GM12873 (cell line): ENCODE measurements at regions not wholly inside any gene's neighbourhood (a gene's known extent, or its start where the extent isn't known, plus 50 kb on each side); places are given as distances from the start of the nearest gene placed in this dataset.

Experiments used
- TF ChIP-seq, protein P1 (sequence below): IDR thresholded peaks from 2 replicates; pipeline ENCODE4 v1.5.1; 2012; ENCODE audit warnings: low read depth, mild to moderate bottlenecking, moderate library complexity, low read length, control low read depth; ENCODE audit not compliant: insufficient read depth; ENCODE audit errors: missing control alignments

DNA sequence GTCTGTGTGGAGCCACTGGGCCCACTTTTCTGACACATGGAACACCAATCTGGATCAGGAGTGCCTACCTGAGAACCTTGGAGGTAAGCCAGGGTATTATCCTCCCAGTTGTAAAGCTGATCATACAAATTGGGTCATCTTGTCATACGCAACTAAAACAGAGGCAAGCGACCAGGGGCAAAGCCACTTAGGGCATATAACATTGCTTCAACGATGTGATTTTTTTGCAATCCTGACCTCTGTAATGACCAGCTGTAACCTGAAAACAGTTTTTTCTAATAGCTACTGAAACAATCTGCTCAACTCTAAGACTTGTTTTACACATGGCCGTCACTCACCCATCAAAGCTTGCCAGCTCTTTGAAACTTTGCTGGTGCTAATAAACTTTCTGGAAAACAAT lies 261.5 kb upstream of the AGTR2 start:
- TF ChIP-seq, protein P1, sequence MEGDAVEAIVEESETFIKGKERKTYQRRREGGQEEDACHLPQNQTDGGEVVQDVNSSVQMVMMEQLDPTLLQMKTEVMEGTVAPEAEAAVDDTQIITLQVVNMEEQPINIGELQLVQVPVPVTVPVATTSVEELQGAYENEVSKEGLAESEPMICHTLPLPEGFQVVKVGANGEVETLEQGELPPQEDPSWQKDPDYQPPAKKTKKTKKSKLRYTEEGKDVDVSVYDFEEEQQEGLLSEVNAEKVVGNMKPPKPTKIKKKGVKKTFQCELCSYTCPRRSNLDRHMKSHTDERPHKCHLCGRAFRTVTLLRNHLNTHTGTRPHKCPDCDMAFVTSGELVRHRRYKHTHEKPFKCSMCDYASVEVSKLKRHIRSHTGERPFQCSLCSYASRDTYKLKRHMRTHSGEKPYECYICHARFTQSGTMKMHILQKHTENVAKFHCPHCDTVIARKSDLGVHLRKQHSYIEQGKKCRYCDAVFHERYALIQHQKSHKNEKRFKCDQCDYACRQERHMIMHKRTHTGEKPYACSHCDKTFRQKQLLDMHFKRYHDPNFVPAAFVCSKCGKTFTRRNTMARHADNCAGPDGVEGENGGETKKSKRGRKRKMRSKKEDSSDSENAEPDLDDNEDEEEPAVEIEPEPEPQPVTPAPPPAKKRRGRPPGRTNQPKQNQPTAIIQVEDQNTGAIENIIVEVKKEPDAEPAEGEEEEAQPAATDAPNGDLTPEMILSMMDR = no peak

DNA sequence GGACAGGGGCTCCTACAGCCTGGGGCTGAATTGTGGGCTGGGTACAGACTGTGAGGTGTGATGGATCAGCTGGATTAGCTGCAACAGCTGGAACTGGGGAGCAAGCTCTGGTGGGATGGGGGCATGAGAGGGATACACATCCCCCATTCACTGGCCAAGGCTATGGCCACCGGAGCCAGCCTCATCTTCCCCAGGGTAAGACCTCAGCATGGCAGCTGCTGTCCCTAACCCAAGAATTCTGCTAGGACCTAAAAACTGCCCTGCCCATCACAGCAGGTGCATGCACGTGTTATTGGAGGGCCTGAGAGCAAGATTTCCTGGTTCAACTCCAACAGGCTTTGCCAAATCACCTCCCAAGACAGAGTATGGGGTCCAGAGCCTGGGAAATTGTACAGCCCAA lies 258.6 kb upstream of the AGTR2 start:
- TF ChIP-seq, protein P1 = no peak

DNA sequence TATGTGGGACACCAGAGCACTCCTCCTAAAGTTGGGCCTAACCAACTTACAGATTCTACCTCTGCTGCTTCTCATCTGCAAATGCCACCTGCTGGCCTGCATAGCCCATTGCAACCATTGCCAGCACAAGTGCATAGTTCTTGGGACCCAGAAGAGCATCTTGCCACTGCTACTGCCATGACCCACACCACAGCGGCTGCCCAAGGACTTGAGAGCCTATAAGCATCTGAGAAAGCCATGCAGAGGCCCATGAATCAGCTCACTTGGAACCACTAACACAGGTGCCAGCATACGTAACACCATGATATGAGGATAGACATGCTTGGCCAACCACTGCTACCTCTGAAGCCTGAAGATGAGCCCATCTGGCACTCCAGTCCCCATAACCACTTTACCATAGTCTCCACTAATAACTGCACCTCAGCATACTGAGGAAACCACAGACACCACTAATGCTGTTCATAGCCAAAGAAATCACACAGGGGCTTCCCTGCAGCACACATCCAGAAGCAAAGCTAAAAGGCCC lies 258.1 kb upstream of the AGTR2 start:
- TF ChIP-seq, protein P1 = peak; percentile 89

DNA sequence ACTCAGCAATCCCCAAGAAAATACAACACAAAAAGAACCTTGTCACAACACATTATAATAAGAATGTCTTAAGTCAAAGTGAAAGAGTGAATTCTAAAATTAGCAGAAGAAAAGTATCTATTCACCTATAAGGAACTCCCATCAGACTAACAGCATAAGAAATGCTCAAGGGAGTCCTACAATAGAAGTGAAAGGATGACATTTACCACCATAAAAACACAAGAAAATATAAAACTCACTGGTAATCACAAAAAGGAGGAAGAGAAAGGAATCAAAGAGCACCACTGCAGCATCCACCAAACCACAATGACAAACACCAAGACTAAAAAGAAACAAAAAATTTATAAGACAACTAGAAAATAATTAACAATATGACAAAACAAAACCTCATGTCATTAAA lies 257.0 kb upstream of the AGTR2 start:
- TF ChIP-seq, protein P1 = no peak

DNA sequence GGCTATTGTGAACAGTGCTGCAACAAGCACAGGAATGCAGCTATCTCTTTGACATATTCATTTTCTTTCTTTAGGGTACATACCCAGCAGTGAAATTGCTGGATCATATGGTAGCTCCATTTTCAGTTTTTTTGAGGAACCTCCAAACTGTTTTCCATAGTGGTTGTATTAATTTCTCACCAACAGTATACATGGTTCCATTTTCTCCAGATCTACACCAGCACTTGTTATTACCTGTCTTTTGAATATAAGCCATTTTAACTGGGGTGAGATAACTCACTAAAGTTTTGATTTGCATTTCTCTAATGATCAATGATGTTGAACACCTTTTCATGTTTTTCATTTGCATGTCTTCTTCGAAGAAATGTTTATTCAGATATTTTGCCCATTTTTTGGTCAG lies 241.1 kb upstream of the AGTR2 start:
- TF ChIP-seq, protein P1 = no peak

DNA sequence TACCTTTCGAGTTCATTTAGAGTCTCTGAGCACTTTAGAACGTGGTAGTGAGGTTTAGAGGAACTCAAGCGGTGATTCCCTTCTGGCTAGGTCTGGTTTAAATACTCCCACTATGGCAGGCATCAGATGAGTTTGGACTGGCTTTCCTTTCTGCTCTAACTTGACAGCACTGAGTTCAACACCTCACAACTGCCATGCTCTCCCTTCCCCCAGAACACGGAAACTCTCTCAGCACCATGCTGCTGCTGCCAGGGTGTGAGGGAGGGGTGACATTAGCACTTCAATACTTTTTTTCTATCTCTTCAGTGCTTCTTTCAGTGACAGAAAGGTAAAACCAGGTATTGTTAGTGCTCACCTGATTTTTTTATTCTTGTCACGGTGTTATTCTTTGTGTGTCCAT lies 234.5 kb upstream of the AGTR2 start:
- TF ChIP-seq, protein P1 = no peak

DNA sequence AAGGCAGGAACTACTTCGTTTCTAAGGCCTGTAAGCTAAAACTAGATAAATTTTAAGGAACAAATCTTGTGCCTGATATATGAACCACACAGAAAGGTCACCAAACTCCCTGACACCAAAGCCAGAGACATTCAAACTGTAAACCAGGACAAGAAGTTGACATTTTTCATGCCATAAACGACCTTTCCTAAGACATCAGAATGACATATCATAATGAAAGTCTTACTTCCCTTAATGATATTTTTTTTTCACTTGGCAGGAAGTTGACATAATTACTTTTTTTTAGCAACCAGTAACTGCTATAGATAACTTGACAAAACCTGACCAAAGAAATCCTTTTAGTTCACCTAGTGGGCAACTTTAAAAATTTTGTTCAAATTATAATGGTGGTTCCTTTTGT lies 231.5 kb upstream of the AGTR2 start:
- TF ChIP-seq, protein P1 = no peak
